GM12874 (cell line): ENCODE measurements at regions not wholly inside any gene's neighbourhood (a gene's known extent, or its start where the extent isn't known, plus 50 kb on each side); places are given as distances from the start of the nearest gene placed in this dataset.

Experiments used
- CTCF ChIP-seq: IDR thresholded peaks from 2 replicates; pipeline ENCODE4 v1.5.1; 2011; ENCODE audit warnings: low read depth, mild to moderate bottlenecking, control low read depth, low read length, moderate library complexity; ENCODE audit not compliant: insufficient read depth

DNA sequence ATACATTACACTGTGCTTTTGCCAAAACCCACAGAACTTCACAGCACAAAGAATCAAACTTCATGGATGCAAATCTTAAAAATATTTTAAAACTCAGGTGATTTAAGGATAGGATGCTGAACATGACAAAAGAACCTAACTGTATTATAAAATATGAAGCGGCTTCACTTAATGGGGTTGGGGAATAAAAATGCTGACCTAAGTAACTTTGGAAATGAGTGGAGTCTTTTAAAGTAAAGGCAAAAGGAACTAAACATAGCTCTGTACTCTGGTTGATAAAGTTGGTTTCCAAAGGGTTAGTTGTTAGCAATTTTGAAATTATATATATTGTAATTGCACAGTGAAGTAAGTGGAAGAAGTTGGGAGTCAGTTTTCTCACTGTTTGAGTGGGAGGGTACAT lies 111.5 kb upstream of the SYT1 start:
- no peak for TF ChIP-seq CTCF

- no peak for TF ChIP-seq CTCF
Measured at GRCh38 chr12:78756936-78757335, 107.6 kb upstream of the SYT1 start.

- no peak for TF ChIP-seq CTCF
Measured at GRCh38 chr12:78759367-78759766, 105.2 kb upstream of the SYT1 start.

- no peak for TF ChIP-seq CTCF
Measured at GRCh38 chr12:78760906-78761305, 103.7 kb upstream of the SYT1 start.

GRCh38 chr12:78764913-78765312 lies 99.7 kb upstream of the SYT1 start:
- no peak for TF ChIP-seq CTCF

GRCh38 chr12:78767264-78767981 lies 97.2 kb upstream of the SYT1 start:
- no peak for TF ChIP-seq CTCF

DNA sequence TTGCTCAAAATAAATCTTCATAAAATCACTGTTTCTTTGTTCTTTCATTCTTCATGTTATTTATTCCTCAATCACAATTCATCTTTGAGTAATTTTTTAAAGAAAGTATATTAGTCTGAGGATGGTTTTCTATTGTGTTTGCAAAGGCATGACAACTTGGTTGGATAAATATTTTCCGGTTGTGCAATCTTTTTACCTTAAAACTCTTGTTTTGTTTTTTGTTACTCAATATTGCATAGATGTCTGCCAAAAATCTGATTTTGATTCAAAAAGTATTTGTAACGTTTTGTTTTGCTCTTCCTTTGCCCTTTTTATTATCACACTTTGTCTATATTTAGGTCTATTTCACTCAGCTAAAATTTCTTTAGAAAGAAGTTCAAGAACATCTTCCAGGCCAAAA lies 86.2 kb upstream of the SYT1 start:
- no peak for TF ChIP-seq CTCF

DNA sequence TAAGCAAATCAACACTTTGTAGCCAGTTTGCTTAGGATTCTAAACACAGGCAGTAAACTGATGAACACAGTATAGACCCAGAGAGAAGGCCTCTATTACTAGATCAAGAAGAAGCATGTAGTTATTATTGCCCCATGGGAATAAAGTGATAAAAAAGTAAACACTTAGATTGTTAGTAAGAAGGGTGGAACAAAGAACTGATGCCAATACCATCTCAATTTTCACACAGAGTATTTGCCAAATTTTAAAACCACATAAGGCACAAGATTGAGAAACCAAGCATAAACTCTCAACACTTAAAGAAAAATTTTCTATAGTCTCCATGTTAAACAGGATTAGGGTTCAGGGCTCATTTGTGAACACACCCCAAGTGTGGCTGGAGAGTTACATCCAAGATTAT lies 77.0 kb upstream of the SYT1 start:
- no peak for TF ChIP-seq CTCF
